ENCODE measurements at regions not wholly inside any gene's neighbourhood (a gene's known extent, or its start where the extent isn't known, plus 50 kb on each side); places are given as distances from the start of the nearest gene placed in this dataset.

GRCh38 chr3:59210260-59210659, 160.4 kb upstream of the CFAP20DC start:
- 62% methylated on average over 2 of the region's 2 CpGs for WGBS, 2 donors
- no peaks in the 10 kb centered on the region for H3K9me3 ChIP-seq
- no peaks in the 10 kb centered on the region for H3K27me3 ChIP-seq
- no peak overlapping the region for H3K27ac ChIP-seq
- no peak for DNase-seq (ENCODE audit: low spot score in 2 of 2)
- no peaks in the 10 kb centered on the region for H3K4me1 ChIP-seq
- TF ChIP-seq EP300 (IDR thresholded peaks at IDR 0.05), result no peak
- no peak for TF ChIP-seq POLR2A (IDR thresholded peaks at IDR 0.05)
- TF ChIP-seq CTCF (IDR thresholded peaks at IDR 0.05), result no peak
- H3K36me3 ChIP-seq, result no peaks in the 10 kb centered on the region
- H3K4me3 ChIP-seq, result no peak overlapping the region

- Histone ChIP-seq H3K27ac (no peak overlapping the region), H3K4me3 (no peak overlapping the region), H3K9me3 (no peaks in the 10 kb centered on the region), H3K36me3 (no peaks in the 10 kb centered on the region), H3K4me1 (no peaks in the 10 kb centered on the region), H3K27me3 (no peaks in the 10 kb centered on the region)
- DNase-seq (ENCODE audit: low spot score in 2 of 2), result no peak
- TF ChIP-seq EP300 (IDR thresholded peaks at IDR 0.05), result no peak
- no peak for TF ChIP-seq CTCF (IDR thresholded peaks at IDR 0.05)
- no peak for TF ChIP-seq POLR2A (IDR thresholded peaks at IDR 0.05)
These were observed 142.6 kb upstream of the CFAP20DC start for GRCh38 chr3:59192473-59192872.

GRCh38 chr3:59191651-59192050, 141.8 kb upstream of the CFAP20DC start:
- WGBS, 2 donors, result 83 to 84% methylated on average over 2 of the region's 2 CpGs
- no peak for DNase-seq (ENCODE audit: low spot score in 2 of 2)
- TF ChIP-seq CTCF (IDR thresholded peaks at IDR 0.05), result no peak
- H3K4me3 ChIP-seq, result no peak overlapping the region
- no peaks in the 10 kb centered on the region for H3K27me3 ChIP-seq
- no peaks in the 10 kb centered on the region for H3K36me3 ChIP-seq
- H3K4me1 ChIP-seq, result no peaks in the 10 kb centered on the region
- no peaks in the 10 kb centered on the region for H3K9me3 ChIP-seq
- no peak overlapping the region for H3K27ac ChIP-seq

- no peak for DNase-seq (ENCODE audit: low spot score in 2 of 2)
These were observed 140.1 kb upstream of the CFAP20DC start for GRCh38 chr3:59189939-59190338.

GRCh38 chr3:59189526-59189925, 139.7 kb upstream of the CFAP20DC start:
- H3K27me3 ChIP-seq, result no peaks in the 10 kb centered on the region
- TF ChIP-seq EP300 (IDR thresholded peaks at IDR 0.05), result no peak
- no peak for TF ChIP-seq CTCF (IDR thresholded peaks at IDR 0.05)
- no peak for TF ChIP-seq POLR2A (IDR thresholded peaks at IDR 0.05)
- no peaks in the 10 kb centered on the region for H3K36me3 ChIP-seq
- no peak overlapping the region for H3K4me3 ChIP-seq
- H3K9me3 ChIP-seq, result no peaks in the 10 kb centered on the region
- no peaks in the 10 kb centered on the region for H3K4me1 ChIP-seq
- H3K27ac ChIP-seq, result no peak overlapping the region
- WGBS, 2 donors, result 66 to 87% methylated on average over 3 to 4 of the region's 4 CpGs
- DNase-seq (ENCODE audit: low spot score in 2 of 2), result no peak

More at GRCh38 chr3:59189939-59190338, 140.1 kb upstream of the CFAP20DC start:
- Histone ChIP-seq H3K4me1 (no peaks in the 10 kb centered on the region), H3K27me3 (no peaks in the 10 kb centered on the region), H3K27ac (no peak overlapping the region), H3K9me3 (no peaks in the 10 kb centered on the region), H3K4me3 (no peak overlapping the region), H3K36me3 (no peaks in the 10 kb centered on the region)
- 68 to 74% methylated on average over 5 of the region's 5 CpGs for WGBS, 2 donors
- TF ChIP-seq POLR2A (IDR thresholded peaks at IDR 0.05), result no peak
- TF ChIP-seq CTCF (IDR thresholded peaks at IDR 0.05), result no peak
- no peak for TF ChIP-seq EP300 (IDR thresholded peaks at IDR 0.05)
